ENCODE measurements at regions not wholly inside any gene's neighbourhood (a gene's known extent, or its start where the extent isn't known, plus 50 kb on each side); places are given as distances from the start of the nearest gene placed in this dataset.

DNA sequence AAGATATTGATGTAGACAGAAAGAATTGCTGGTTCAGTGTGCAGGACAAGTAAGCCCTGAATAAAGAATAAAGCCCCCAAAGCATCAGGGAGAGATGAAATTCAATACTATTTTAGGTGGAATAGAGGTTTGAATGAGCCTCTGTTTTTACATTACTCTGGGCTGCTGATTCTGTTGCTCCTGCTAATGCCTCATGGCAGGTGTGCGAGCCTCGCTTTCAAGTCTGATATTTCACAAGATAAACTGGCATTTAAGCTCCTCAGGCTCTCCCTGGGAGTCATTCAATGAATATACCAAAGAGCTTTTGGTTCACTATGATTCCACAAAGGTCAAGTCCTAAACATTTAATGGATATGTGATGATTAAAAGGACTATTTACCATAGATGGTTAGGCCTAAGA is 601.0 kb upstream of the SLC39A10 start:
- TF ChIP-seq, protein P1, sequence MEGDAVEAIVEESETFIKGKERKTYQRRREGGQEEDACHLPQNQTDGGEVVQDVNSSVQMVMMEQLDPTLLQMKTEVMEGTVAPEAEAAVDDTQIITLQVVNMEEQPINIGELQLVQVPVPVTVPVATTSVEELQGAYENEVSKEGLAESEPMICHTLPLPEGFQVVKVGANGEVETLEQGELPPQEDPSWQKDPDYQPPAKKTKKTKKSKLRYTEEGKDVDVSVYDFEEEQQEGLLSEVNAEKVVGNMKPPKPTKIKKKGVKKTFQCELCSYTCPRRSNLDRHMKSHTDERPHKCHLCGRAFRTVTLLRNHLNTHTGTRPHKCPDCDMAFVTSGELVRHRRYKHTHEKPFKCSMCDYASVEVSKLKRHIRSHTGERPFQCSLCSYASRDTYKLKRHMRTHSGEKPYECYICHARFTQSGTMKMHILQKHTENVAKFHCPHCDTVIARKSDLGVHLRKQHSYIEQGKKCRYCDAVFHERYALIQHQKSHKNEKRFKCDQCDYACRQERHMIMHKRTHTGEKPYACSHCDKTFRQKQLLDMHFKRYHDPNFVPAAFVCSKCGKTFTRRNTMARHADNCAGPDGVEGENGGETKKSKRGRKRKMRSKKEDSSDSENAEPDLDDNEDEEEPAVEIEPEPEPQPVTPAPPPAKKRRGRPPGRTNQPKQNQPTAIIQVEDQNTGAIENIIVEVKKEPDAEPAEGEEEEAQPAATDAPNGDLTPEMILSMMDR (IDR thresholded peaks at IDR 0.05 in 8 of 11, conservative IDR thresholded peaks at IDR 0.05 in 3 of 11), result no peak
- no peak for TF ChIP-seq POLR2AphosphoS5 (IDR thresholded peaks at IDR 0.05)
- TF ChIP-seq POLR2A (IDR thresholded peaks at IDR 0.05), result no peak

Measured in spleen (tissue), 7 donors.